Mesenchymal stem cell (in vitro differentiated cells and primary cell): ENCODE measurements at regions not wholly inside any gene's neighbourhood (a gene's known extent, or its start where the extent isn't known, plus 50 kb on each side); places are given as distances from the start of the nearest gene placed in this dataset.

Source experiments
- DNase-seq: peaks from one replicate; pipeline ENCODE4 v3.0.0-alpha.2; 2013
- H2AFZ ChIP-seq: one replicate; pipeline ENCODE4 v1.6.1; 2013; ENCODE audit warnings: low read depth, mild to moderate bottlenecking, control low read depth, inconsistent platforms, low read length, moderate library complexity
- H2AK5ac ChIP-seq: 2 replicates; pipeline ENCODE4 v1.6.1; 2013; ENCODE audit warnings: low read length, moderate library complexity, mild to moderate bottlenecking, inconsistent platforms; ENCODE audit not compliant: severe bottlenecking
- H2BK120ac ChIP-seq: one replicate; pipeline ENCODE4 v1.6.1; 2013; ENCODE audit warnings: low read depth, mild to moderate bottlenecking, inconsistent platforms, low read length, moderate library complexity
- H2BK12ac ChIP-seq, 2 experiments: one replicate each; pipeline ENCODE4 v1.6.1; 2013; ENCODE audit warnings: inconsistent platforms in 2 of 2, low read length in 2 of 2, mild to moderate bottlenecking in 2 of 2, moderate library complexity in 2 of 2, control low read depth in 1 of 2
- H2BK15ac ChIP-seq: one replicate; pipeline ENCODE4 v1.6.1; 2013; ENCODE audit warnings: mild to moderate bottlenecking, low read depth, inconsistent platforms; ENCODE audit not compliant: poor library complexity, severe bottlenecking
- H2BK5ac ChIP-seq: 2 replicates; pipeline ENCODE4 v1.6.1; 2013; ENCODE audit warnings: low read depth, mild to moderate bottlenecking, low read length, control low read depth, inconsistent platforms; ENCODE audit not compliant: poor library complexity, severe bottlenecking
- H3K14ac ChIP-seq, 2 experiments: one replicate each; pipeline ENCODE4 v1.6.1; 2013; ENCODE audit warnings: inconsistent platforms in 2 of 2, low read length in 2 of 2, control low read depth in 1 of 2, mild to moderate bottlenecking in 1 of 2, moderate library complexity in 1 of 2
- H3K18ac ChIP-seq, 2 experiments: one replicate each; pipeline ENCODE4 v1.6.1; 2013; ENCODE audit warnings: inconsistent platforms in 2 of 2, low read length in 2 of 2, control low read depth in 1 of 2, low read depth in 1 of 2, mild to moderate bottlenecking in 1 of 2
- H3K23ac ChIP-seq, 2 experiments: one replicate each; pipeline ENCODE4 v1.6.1; 2013; ENCODE audit warnings: inconsistent platforms in 2 of 2, low read length in 2 of 2, mild to moderate bottlenecking in 2 of 2, moderate library complexity in 2 of 2, control low read depth in 1 of 2
- H3K27ac ChIP-seq: 2 replicates; pipeline ENCODE4 v1.5.1; 2013; ENCODE audit warnings: mild to moderate bottlenecking, moderate library complexity, low read length, control low read depth, inconsistent platforms; ENCODE audit not compliant: poor library complexity, severe bottlenecking
- H3K27me3 ChIP-seq, 2 experiments: 2 replicates each; pipeline versions ENCODE4 v1.6.1 to v1.7.0; 2013; ENCODE audit warnings: low read length in 2 of 2, mild to moderate bottlenecking in 2 of 2, moderate library complexity in 2 of 2, control low read depth in 1 of 2, inconsistent platforms in 1 of 2; ENCODE audit not compliant: control insufficient read depth in 1 of 2, insufficient read depth in 1 of 2
- H3K36me3 ChIP-seq, 2 experiments: 2 replicates each; pipeline versions ENCODE4 v1.6.1 to v1.7.0; 2013; ENCODE audit warnings: low read length in 2 of 2, control low read depth in 1 of 2, inconsistent platforms in 1 of 2, low read depth in 1 of 2, mild to moderate bottlenecking in 1 of 2; ENCODE audit not compliant: insufficient read depth in 2 of 2, control insufficient read depth in 1 of 2
- H3K4ac ChIP-seq, 2 experiments: one replicate each; pipeline ENCODE4 v1.6.1; 2013; ENCODE audit warnings: inconsistent platforms in 2 of 2, low read length in 2 of 2, mild to moderate bottlenecking in 2 of 2, moderate library complexity in 2 of 2, control low read depth in 1 of 2, low read depth in 1 of 2
- H3K4me1 ChIP-seq: 2 replicates; pipeline ENCODE4 v1.6.1; 2013; ENCODE audit warnings: low read depth, low read length, control low read depth; ENCODE audit not compliant: control insufficient read depth, insufficient read depth
- H3K4me2 ChIP-seq: 2 replicates; pipeline ENCODE4 v1.6.1; 2013; ENCODE audit warnings: low read length, mild to moderate bottlenecking, inconsistent platforms; ENCODE audit not compliant: poor library complexity, severe bottlenecking
- H3K4me3 ChIP-seq, 2 experiments: 2 replicates each; pipeline versions ENCODE4 v1.5.1 to v1.7.0; 2013; ENCODE audit warnings: low read length in 2 of 2, mild to moderate bottlenecking in 2 of 2, control low read depth in 1 of 2, low read depth in 1 of 2; ENCODE audit not compliant: insufficient read depth in 1 of 2
- H3K79me1 ChIP-seq: replicated peaks from 2 replicates; pipeline ENCODE4 v1.6.1; 2013; ENCODE audit warnings: mild to moderate bottlenecking, control low read depth, low read length, inconsistent platforms; ENCODE audit not compliant: poor library complexity, severe bottlenecking
- H3K9ac ChIP-seq: 2 replicates; pipeline ENCODE4 v1.7.0; 2013; ENCODE audit warnings: mild to moderate bottlenecking, low read length, moderate library complexity
- H3K9me3 ChIP-seq: 2 replicates; pipeline ENCODE4 v1.7.0; 2013; ENCODE audit warnings: mild to moderate bottlenecking, low read length; ENCODE audit not compliant: control insufficient read depth
- H4K8ac ChIP-seq: one replicate; pipeline ENCODE4 v1.6.1; 2013; ENCODE audit warnings: inconsistent platforms, mild to moderate bottlenecking, low read length, moderate library complexity
- H4K91ac ChIP-seq: one replicate; pipeline ENCODE4 v1.6.1; 2013; ENCODE audit warnings: mild to moderate bottlenecking, low read length, inconsistent platforms
- WGBS: methylation state at CpG from one replicate; pipeline ENCODE4 v1.1.7; 2013; ENCODE audit warnings: mixed read lengths; 5-methylcytosine and 5-hydroxymethylcytosine counted together

DNA sequence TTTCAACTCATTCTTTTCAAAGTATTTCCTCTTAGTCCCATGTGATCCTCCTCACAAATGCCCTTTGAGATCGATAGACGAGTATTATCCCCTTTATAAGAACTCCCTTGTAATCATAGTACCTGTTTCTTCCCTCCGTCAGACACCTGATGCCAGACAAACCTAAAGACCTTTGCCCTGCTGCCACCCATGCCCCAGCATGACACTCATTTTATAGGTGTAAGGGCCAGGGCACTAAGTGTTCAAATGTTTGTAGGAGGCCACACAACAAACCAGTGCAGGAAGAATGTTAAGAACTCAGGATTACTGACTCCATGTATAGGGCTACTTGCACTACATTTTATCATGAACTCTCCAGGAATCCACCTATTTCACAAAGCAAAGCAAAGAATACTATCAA is 115.6 kb upstream of the DIAPH2 start:
- Histone ChIP-seq H2BK5ac (no peak overlapping the region), H3K4me3 (no peak overlapping the region), H3K9ac (no peak overlapping the region), H2BK120ac (no peak overlapping the region), H3K27ac (no peak overlapping the region), H3K4me2 (no peak overlapping the region), H3K23ac (no peak overlapping the region), H3K9me3 (no peaks in the 10 kb centered on the region), H4K8ac (no peak overlapping the region), H3K4me1 (no peaks in the 10 kb centered on the region), H2AFZ (no peak overlapping the region), H3K4ac (no peak overlapping the region), H2BK15ac (no peak overlapping the region), H2BK12ac (no peak overlapping the region), H3K79me1 (no peaks in the 10 kb centered on the region), H3K14ac (no peak overlapping the region), H3K27me3 (no peaks in the 10 kb centered on the region), H4K91ac (no peak overlapping the region), H2AK5ac (no peak overlapping the region), H3K36me3 (no peaks in the 10 kb centered on the region), H3K18ac (no peak overlapping the region)
- DNase-seq = no peak
- WGBS = 100% methylated on average over 2 of the region's 3 CpGs

DNA sequence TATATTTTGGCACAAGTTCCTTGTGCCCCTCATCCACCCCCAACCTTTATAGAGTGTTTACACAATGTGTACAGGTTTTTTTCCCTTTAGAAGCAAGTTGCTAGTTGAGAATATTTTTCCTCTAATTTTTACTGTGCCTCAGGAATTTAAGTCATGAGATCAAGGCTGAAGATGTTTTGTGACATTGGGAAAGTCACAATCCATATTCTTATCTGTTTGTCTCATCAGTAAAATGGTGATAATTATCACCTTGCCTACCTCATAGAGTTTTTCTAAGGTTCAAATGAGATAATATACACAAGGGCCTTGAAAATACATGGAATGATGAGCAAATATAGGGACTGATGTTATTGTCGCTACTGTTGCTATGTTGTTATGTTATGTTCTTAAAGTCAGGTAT is 109.6 kb upstream of the DIAPH2 start:
- H3K4me2 ChIP-seq = no peak overlapping the region
- H4K91ac ChIP-seq = no peak overlapping the region
- no peaks in the 10 kb centered on the region for H3K36me3 ChIP-seq
- H3K9ac ChIP-seq = no peak overlapping the region
- no peak overlapping the region for H3K23ac ChIP-seq
- WGBS = no CpG with 5 or more reads among the region's 1 CpG
- H2BK15ac ChIP-seq = no peak overlapping the region
- H3K18ac ChIP-seq = no peak overlapping the region
- H3K27me3 ChIP-seq = no peaks in the 10 kb centered on the region
- H4K8ac ChIP-seq = no peak overlapping the region
- no peak overlapping the region for H3K4ac ChIP-seq
- no peak overlapping the region for H2AFZ ChIP-seq
- H3K79me1 ChIP-seq = no peaks in the 10 kb centered on the region
- H3K4me3 ChIP-seq = no peak overlapping the region
- no peak overlapping the region for H2AK5ac ChIP-seq
- no peak overlapping the region for H2BK120ac ChIP-seq
- H3K4me1 ChIP-seq = no peaks in the 10 kb centered on the region
- H3K14ac ChIP-seq = no peak overlapping the region
- no peaks in the 10 kb centered on the region for H3K9me3 ChIP-seq
- DNase-seq = no peak
- no peak overlapping the region for H3K27ac ChIP-seq
- no peak overlapping the region for H2BK12ac ChIP-seq
- H2BK5ac ChIP-seq = no peak overlapping the region

DNA sequence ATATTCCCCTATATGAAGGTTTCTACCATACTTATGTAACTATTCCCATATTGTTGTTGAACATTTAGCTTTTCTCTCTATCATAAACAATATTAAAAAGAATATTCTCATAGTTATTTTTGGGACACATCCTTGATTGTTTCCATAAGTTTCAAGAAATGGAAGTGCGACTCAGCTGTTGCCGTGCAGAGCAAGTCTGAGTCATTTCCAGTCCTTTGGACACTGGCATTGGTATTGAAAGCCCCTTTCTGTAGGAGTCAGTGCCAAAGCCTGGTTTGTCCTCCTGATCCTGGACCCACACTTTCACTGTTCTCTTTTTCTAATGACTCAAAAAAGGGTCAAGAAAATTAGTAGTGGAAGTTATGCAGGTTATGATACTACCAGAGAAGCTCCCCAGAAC is 108.3 kb upstream of the DIAPH2 start:
- no peak overlapping the region for H3K18ac ChIP-seq
- H3K9me3 ChIP-seq = no peaks in the 10 kb centered on the region
- no peak overlapping the region for H3K14ac ChIP-seq
- no peak overlapping the region for H3K23ac ChIP-seq
- H2AK5ac ChIP-seq = no peak overlapping the region
- no peak overlapping the region for H3K27ac ChIP-seq
- no peak overlapping the region for H2BK5ac ChIP-seq
- H3K4me3 ChIP-seq = no peak overlapping the region
- peak; percentile 5 for DNase-seq
- H2BK12ac ChIP-seq = no peak overlapping the region
- H3K27me3 ChIP-seq = no peaks in the 10 kb centered on the region
- H4K91ac ChIP-seq = no peak overlapping the region
- no peak overlapping the region for H3K4me2 ChIP-seq
- 44% methylated on average over 2 of the region's 2 CpGs for WGBS
- H2BK15ac ChIP-seq = no peak overlapping the region
- H3K9ac ChIP-seq = no peak overlapping the region
- H4K8ac ChIP-seq = no peak overlapping the region
- H3K79me1 ChIP-seq = no peaks in the 10 kb centered on the region
- H3K36me3 ChIP-seq = no peaks in the 10 kb centered on the region
- no peak overlapping the region for H2BK120ac ChIP-seq
- no peak overlapping the region for H3K4ac ChIP-seq
- no peaks in the 10 kb centered on the region for H3K4me1 ChIP-seq
- H2AFZ ChIP-seq = no peak overlapping the region

DNA sequence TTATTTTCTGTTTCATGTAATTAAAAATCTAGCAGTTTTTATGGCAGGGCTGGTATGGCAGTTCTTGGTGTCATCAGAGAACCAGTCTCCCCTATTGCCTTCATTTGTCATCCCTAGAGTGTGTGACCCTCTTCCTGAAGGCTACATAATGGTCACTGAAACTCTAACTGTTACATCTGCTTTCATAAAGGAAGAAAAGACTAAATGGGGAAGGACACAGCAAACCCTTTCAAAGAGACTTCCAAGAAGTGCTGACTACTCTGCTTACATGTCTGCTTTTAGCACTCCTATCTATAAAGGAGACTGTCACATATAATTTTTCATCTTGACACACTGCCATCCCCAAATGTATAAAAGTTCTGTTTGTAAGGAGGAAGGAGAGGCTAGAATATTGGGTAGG is 105.9 kb upstream of the DIAPH2 start:
- H2AK5ac ChIP-seq = no peak overlapping the region
- no peak overlapping the region for H3K4me3 ChIP-seq
- no peak overlapping the region for H3K9ac ChIP-seq
- H3K4me1 ChIP-seq = no peaks in the 10 kb centered on the region
- H3K36me3 ChIP-seq = no peaks in the 10 kb centered on the region
- no peaks in the 10 kb centered on the region for H3K27me3 ChIP-seq
- no peak overlapping the region for H3K18ac ChIP-seq
- H3K23ac ChIP-seq = no peak overlapping the region
- no peak overlapping the region for H3K27ac ChIP-seq
- H3K79me1 ChIP-seq = no peaks in the 10 kb centered on the region
- no peak overlapping the region for H2BK15ac ChIP-seq
- H2BK12ac ChIP-seq = no peak overlapping the region
- no peak overlapping the region for H2AFZ ChIP-seq
- DNase-seq = no peak
- H3K14ac ChIP-seq = no peak overlapping the region
- no peak overlapping the region for H3K4me2 ChIP-seq
- H4K8ac ChIP-seq = no peak overlapping the region
- H3K4ac ChIP-seq = no peak overlapping the region
- H4K91ac ChIP-seq = no peak overlapping the region
- no peak overlapping the region for H2BK120ac ChIP-seq
- H2BK5ac ChIP-seq = no peak overlapping the region
- no peaks in the 10 kb centered on the region for H3K9me3 ChIP-seq
